Panc1 (cell line): ENCODE measurements at regions not wholly inside any gene's neighbourhood (a gene's known extent, or its start where the extent isn't known, plus 50 kb on each side); places are given as distances from the start of the nearest gene placed in this dataset.

Experiments
- CTCF ChIP-seq: fragments of 450-650 bp; IDR thresholded peaks from 2 replicates; pipeline ENCODE4 v1.5.1; 2017; ENCODE audit warnings: mild to moderate bottlenecking
- POLR2AphosphoS5 ChIP-seq: IDR thresholded peaks from 2 replicates; pipeline ENCODE4 v1.6.1; 2012; ENCODE audit warnings: mild to moderate bottlenecking, low read depth, low read length, moderate library complexity
- REST ChIP-seq, 2 experiments: IDR thresholded peaks; 2 replicates each; pipeline ENCODE4 v1.6.1; 2011 to 2012; ENCODE audit warnings: low read depth in 2 of 2, control low read depth in 1 of 2, low read length in 1 of 2, mild to moderate bottlenecking in 1 of 2, moderate library complexity in 1 of 2; ENCODE audit not compliant: insufficient read depth in 1 of 2
- SIN3A ChIP-seq: IDR thresholded peaks from 2 replicates; pipeline ENCODE4 v1.6.1; 2012; ENCODE audit warnings: low read depth, mild to moderate bottlenecking, low read length, moderate library complexity, borderline replicate concordance; ENCODE audit not compliant: insufficient read depth
- TCF7L2 ChIP-seq: IDR thresholded peaks from 2 replicates; pipeline ENCODE4 v1.6.1; 2011; ENCODE audit warnings: mild to moderate bottlenecking, low read depth, low read length, inconsistent platforms

GRCh38 chr2:129006135-129006886, 687.6 kb upstream of the HS6ST1 start:
- TF ChIP-seq CTCF (no peak), POLR2AphosphoS5 (no peak), REST (IDR thresholded peaks at IDR 0.05; ENCODE audit: insufficient read depth in 1 of 2, low read depth in 2 of 2, low read length in 1 of 2) (no peak), TCF7L2 (no peak), SIN3A (no peak)
